DMS79 (cell line): ENCODE measurements at regions not wholly inside any gene's neighbourhood (a gene's known extent, or its start where the extent isn't known, plus 50 kb on each side); places are given as distances from the start of the nearest gene placed in this dataset.

Source experiments
- DNase-seq: peaks from one replicate; lab custom pipeline; 2025; lab: John Stamatoyannopoulos, UW

- no peak for DNase-seq
These were observed 735.8 kb upstream of the WWC1 start for GRCh38 chr5:167555565-167556166.

- no peak for DNase-seq
These were observed 734.1 kb upstream of the WWC1 start for GRCh38 chr5:167557359-167557758.

- no peak for DNase-seq
These were observed 729.6 kb upstream of the WWC1 start for GRCh38 chr5:167561796-167562195.

- DNase-seq = no peak
These were observed 727.2 kb upstream of the WWC1 start for GRCh38 chr5:167564275-167564674.

GRCh38 chr5:167565189-167565954 is 726.1 kb upstream of the WWC1 start:
- DNase-seq = no peak

- no peak for DNase-seq
These were observed 721.0 kb upstream of the WWC1 start for GRCh38 chr5:167570431-167570830.

- no peak for DNase-seq
These were observed 719.6 kb upstream of the WWC1 start for GRCh38 chr5:167571824-167572223.

- DNase-seq = peak; percentile 0
These were observed 717.9 kb upstream of the WWC1 start for GRCh38 chr5:167573370-167574127.

GRCh38 chr5:167574464-167574863 is 717.0 kb upstream of the WWC1 start:
- DNase-seq = no peak

GRCh38 chr5:167575330-167575729 is 716.1 kb upstream of the WWC1 start:
- no peak for DNase-seq

- DNase-seq = no peak
These were observed 715.3 kb upstream of the WWC1 start for GRCh38 chr5:167576126-167576525.

- DNase-seq = no peak
These were observed 714.5 kb upstream of the WWC1 start for GRCh38 chr5:167576897-167577296.

GRCh38 chr5:167577616-167578015 is 713.8 kb upstream of the WWC1 start:
- no peak for DNase-seq

GRCh38 chr5:167578977-167579692 is 712.3 kb upstream of the WWC1 start:
- no peak for DNase-seq

- no peak for DNase-seq
These were observed 711.8 kb upstream of the WWC1 start for GRCh38 chr5:167579693-167580055.

- no peak for DNase-seq
These were observed 710.8 kb upstream of the WWC1 start for GRCh38 chr5:167580608-167581007.

- no peak for DNase-seq
These were observed 709.2 kb upstream of the WWC1 start for GRCh38 chr5:167582283-167582682.

- no peak for DNase-seq
These were observed 708.6 kb upstream of the WWC1 start for GRCh38 chr5:167582886-167583285.

- no peak for DNase-seq
These were observed 706.3 kb upstream of the WWC1 start for GRCh38 chr5:167585184-167585583.

GRCh38 chr5:167587772-167588437 is 703.5 kb upstream of the WWC1 start:
- no peak for DNase-seq

- no peak for DNase-seq
These were observed 699.3 kb upstream of the WWC1 start for GRCh38 chr5:167592114-167592513.
